ENCODE measurements at regions not wholly inside any gene's neighbourhood (a gene's known extent, or its start where the extent isn't known, plus 50 kb on each side); places are given as distances from the start of the nearest gene placed in this dataset.

DNA sequence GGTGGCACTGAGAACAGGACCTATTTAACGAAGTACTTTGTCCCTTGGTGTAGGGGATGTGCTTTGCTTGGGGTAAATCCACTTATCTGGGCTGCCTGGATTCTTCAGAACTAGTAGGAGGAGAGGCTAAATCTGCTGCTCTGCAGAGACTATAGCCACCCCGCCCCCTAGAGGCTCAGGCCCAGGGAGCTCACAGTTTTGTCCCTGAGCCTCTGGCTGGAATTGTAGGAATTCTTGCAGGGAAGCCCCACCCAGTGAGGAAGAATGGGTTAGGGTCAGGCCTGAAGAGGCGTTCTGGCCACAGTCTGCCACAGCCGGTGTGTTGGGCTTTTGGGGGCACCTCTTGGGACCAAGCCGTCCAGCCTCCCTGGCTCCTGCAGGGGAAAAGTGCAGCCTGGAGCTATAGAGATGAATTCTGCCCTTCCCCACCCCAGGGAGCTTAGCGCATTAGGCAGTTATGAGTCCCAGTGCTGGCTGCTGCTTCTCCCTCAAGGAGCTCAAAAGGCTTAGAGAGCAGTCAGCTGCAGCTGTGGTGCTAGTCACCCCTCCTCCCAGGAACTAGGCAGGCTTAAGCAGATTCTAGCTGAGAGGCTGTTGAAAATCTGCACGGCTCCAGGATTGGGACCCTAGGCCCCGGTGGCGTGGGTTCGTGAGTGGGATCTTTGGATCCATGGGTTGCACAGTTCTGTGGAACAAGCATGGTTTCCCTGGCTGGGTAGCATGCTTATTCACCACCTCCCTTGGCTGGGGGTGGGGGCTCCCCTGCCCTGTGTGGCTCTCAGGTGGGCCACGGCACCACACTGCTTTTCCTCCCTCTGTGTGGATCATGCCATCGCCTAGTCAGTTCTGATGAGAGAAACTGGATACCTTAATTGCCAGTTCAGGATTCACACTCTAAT is 237.4 kb upstream of the TOM1L1 start:
- Histone ChIP-seq H3K4me2 (ENCODE audit: low read depth, low read length) (no peak overlapping the region), H4K20me1 (ENCODE audit: insufficient read depth, low read length) (no peaks in the 10 kb centered on the region), H3K9ac (ENCODE audit: insufficient read depth, low read depth, low read length) (no peak overlapping the region), H2AFZ (ENCODE audit: low read length) (no peak overlapping the region), H3K27me3 (ENCODE audit: control insufficient read depth in 1 of 2, insufficient read depth in 2 of 2, low read length in 2 of 2) (no peaks in the 10 kb centered on the region), H3K79me2 (ENCODE audit: insufficient read depth, low read length) (no peaks in the 10 kb centered on the region), H3K36me3 (replicated peaks in 1 of 2; ENCODE audit: control insufficient read depth in 1 of 2, insufficient read depth in 2 of 2, low read length in 2 of 2) (no peaks in the 10 kb centered on the region), H3K4me3 (replicated peaks in 1 of 3; ENCODE audit: insufficient read depth in 1 of 3, low read depth in 2 of 3, low read length in 3 of 3) (no peak overlapping the region), H3K9me3 (ENCODE audit: low read length) (peaks cover 23% of the 10 kb centered on the region), H3K27ac (ENCODE audit: extremely low read length, insufficient read depth, low read length) (no peak overlapping the region), H3K4me1 (ENCODE audit: insufficient read depth, low read length) (no peaks in the 10 kb centered on the region)
- BruUV-seq (replicated peaks): no TSS peak
- DNase-seq (ENCODE audit: low spot score) (no peak), ATAC-seq (no peak), FAIRE-seq (no peak)
- ChIA-PET POLR2A (no interaction called here), CTCF (ENCODE audit: low intra/inter-chr PET ratio, low total read pairs) (no interaction called here)
- in situ Hi-C loops (cut with HindIII; ENCODE audit: extremely low pct_ligation_motif_present, low pct_unique_long_range_greater_than_20kb): no loop called here
- TF ChIP-seq ZNF709 (CRISPR knock-in tag; IDR thresholded peaks at IDR 0.05): no peak
- TF ChIP-seq, protein P1, sequence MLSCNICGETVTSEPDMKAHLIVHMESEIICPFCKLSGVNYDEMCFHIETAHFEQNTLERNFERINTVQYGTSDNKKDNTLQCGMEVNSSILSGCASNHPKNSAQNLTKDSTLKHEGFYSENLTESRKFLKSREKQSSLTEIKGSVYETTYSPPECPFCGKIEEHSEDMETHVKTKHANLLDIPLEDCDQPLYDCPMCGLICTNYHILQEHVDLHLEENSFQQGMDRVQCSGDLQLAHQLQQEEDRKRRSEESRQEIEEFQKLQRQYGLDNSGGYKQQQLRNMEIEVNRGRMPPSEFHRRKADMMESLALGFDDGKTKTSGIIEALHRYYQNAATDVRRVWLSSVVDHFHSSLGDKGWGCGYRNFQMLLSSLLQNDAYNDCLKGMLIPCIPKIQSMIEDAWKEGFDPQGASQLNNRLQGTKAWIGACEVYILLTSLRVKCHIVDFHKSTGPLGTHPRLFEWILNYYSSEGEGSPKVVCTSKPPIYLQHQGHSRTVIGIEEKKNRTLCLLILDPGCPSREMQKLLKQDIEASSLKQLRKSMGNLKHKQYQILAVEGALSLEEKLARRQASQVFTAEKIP (CRISPR knock-in tag; IDR thresholded peaks at IDR 0.05; ENCODE audit: borderline replicate concordance): no peak
- no peak for TF ChIP-seq ZNF614 (CRISPR knock-in tag; IDR thresholded peaks at IDR 0.05; ENCODE audit: borderline replicate concordance)
- TF ChIP-seq NCOA1 (CRISPR knock-in tag; IDR thresholded peaks at IDR 0.05): no peak
- no peak for TF ChIP-seq KDM1A (CRISPR knock-in tag; IDR thresholded peaks at IDR 0.05)
- TF ChIP-seq ZC3H13 (CRISPR knock-in tag; IDR thresholded peaks at IDR 0.05): no peak
- no peak for TF ChIP-seq NRL (CRISPR knock-in tag; IDR thresholded peaks at IDR 0.05; ENCODE audit: borderline replicate concordance)
- WGBS (ENCODE audit: low lambda C conversion rate): 35% methylated on average over 10 of the region's 12 CpGs
- intact Hi-C loops (cut with micrococcal nuclease; ENCODE audit: unreplicated experiment): no loop called here
